HCT116 (cell line): ENCODE measurements at regions not wholly inside any gene's neighbourhood (a gene's known extent, or its start where the extent isn't known, plus 50 kb on each side); places are given as distances from the start of the nearest gene placed in this dataset.

Experiments used
- ATAC-seq: fragments of 200-7000 bp; cut with Tn5 transposase; 2 replicates; pipeline ENCODE4 v1.9.1; 2020; ENCODE audit warnings: mild to moderate bottlenecking, moderate library complexity
- BruUV-seq: library from RNA; stranded (reverse); fragments of 400-500 nt; replicated peaks from 2 replicates; lab custom pipeline; 2021; lab: Mats Ljungman, UMichigan
- CTCF ChIA-PET: fragments of 300-600 bp; sonication (Branson Sonifier 250); formaldehyde crosslinking; loops from one replicate; lab custom pipeline; 2021; ENCODE audit warnings: antibody characterized with exemption; lab: Charles Lee
- POLR2A ChIA-PET: fragments of 300-600, 350-600 bp; sonication (Branson Sonifier 250); formaldehyde crosslinking; loops from one replicate; lab custom pipeline; 2021; ENCODE audit warnings: antibody characterized with exemption; lab: Charles Lee
- RAD21 ChIA-PET, 2 experiments: fragments of 300-600 bp; sonication (Branson Sonifier 250); formaldehyde crosslinking; loops; one replicate each; lab custom pipeline; 2023; ENCODE audit warnings: low total read pairs in 2 of 2; ENCODE audit not compliant: uncharacterized antibody in 2 of 2, unreplicated experiment in 2 of 2, low non-redundant PET in 1 of 2; lab: Charles Lee
- DNase-seq: peaks from one replicate; pipeline ENCODE4 v3.0.0-alpha.2; 2010; ENCODE audit warnings: low read depth, low spot score
- H2AFZ ChIP-seq: fragments of 200-600 bp; shearing (Covaris generic), sonication (generic); 2 replicates; pipeline ENCODE4 v1.6.1; 2017; ENCODE audit warnings: low read depth, mixed run types, mixed read lengths, antibody characterized with exemption, low read length; ENCODE audit not compliant: poor library complexity, severe bottlenecking
- H3K27ac ChIP-seq: 2 replicates; pipeline ENCODE4 v1.5.1; 2012; ENCODE audit warnings: low read depth, low read length
- H3K27me3 ChIP-seq: fragments of 200-600 bp; sonication (generic); 2 replicates; pipeline ENCODE4 v1.6.1; 2016; ENCODE audit warnings: mixed run types, low read length, mixed read lengths; ENCODE audit not compliant: insufficient read depth
- H3K36me3 ChIP-seq, 2 experiments: fragments of 200-500 bp in 1 of 2; fragments of 200-600 bp in 1 of 2; sonication (Bioruptor generic) in 1 of 2; sonication (generic) in 1 of 2; 2 replicates each; pipeline versions ENCODE4 v1.5.1 to v1.6.1; 2014 to 2016; ENCODE audit warnings: low read length in 2 of 2, inconsistent platforms in 1 of 2, mixed read lengths in 1 of 2, mixed run types in 1 of 2; ENCODE audit not compliant: insufficient read depth in 2 of 2, control insufficient read depth in 1 of 2
- H3K4me1 ChIP-seq, 2 experiments: fragments of 200-600 bp in 1 of 2; sonication (generic) in 1 of 2; 2 replicates each; pipeline versions ENCODE4 v1.5.1 to v1.6.1; 2012 to 2017; ENCODE audit warnings: low read length in 2 of 2, inconsistent platforms in 1 of 2, mild to moderate bottlenecking in 1 of 2, mixed read lengths in 1 of 2, mixed run types in 1 of 2, moderate library complexity in 1 of 2; ENCODE audit not compliant: insufficient read depth in 2 of 2, control insufficient read depth in 1 of 2
- H3K4me2 ChIP-seq: fragments of 200-600 bp; sonication (generic); 2 replicates; pipeline ENCODE4 v1.6.1; 2017; ENCODE audit warnings: mixed run types, low read length, mixed read lengths
- H3K4me3 ChIP-seq, 2 experiments: fragments of 200-600 bp in 1 of 2; sonication (generic) in 1 of 2; replicated peaks in 1 of 2; 2 replicates each; pipeline ENCODE4 v1.5.1; 2011 to 2016; ENCODE audit warnings: low read length in 2 of 2, control low read depth in 1 of 2, low read depth in 1 of 2, mild to moderate bottlenecking in 1 of 2, mixed read lengths in 1 of 2, mixed run types in 1 of 2
- H3K79me2 ChIP-seq: fragments of 200-600 bp; sonication (generic); 2 replicates; pipeline ENCODE4 v1.6.1; 2017; ENCODE audit warnings: mild to moderate bottlenecking, mixed run types, low read length, moderate library complexity, mixed read lengths; ENCODE audit not compliant: insufficient read depth
- H3K9ac ChIP-seq: fragments of 200-600 bp; sonication (generic); 2 replicates; pipeline ENCODE4 v1.6.1; 2016; ENCODE audit warnings: low read length, mixed read lengths
- H3K9me2 ChIP-seq: fragments of 200-600 bp; sonication (generic), shearing (Covaris generic); 2 replicates; pipeline ENCODE4 v1.6.1; 2017; ENCODE audit warnings: mixed run types, mild to moderate bottlenecking, moderate library complexity; ENCODE audit not compliant: insufficient read depth
- H3K9me3 ChIP-seq, 2 experiments: fragments of 200-500 bp in 1 of 2; fragments of 200-600 bp in 1 of 2; sonication (Bioruptor generic) in 1 of 2; sonication (generic) in 1 of 2; 2 replicates each; pipeline ENCODE4 v1.6.1; 2014 to 2017; ENCODE audit warnings: low read length in 2 of 2, mixed read lengths in 2 of 2, inconsistent platforms in 1 of 2, low read depth in 1 of 2, mild to moderate bottlenecking in 1 of 2, mixed run types in 1 of 2, moderate library complexity in 1 of 2; ENCODE audit not compliant: control insufficient read depth in 1 of 2, insufficient read depth in 1 of 2
- H4K20me1 ChIP-seq: fragments of 200-600 bp; sonication (generic), shearing (Covaris generic); 2 replicates; pipeline ENCODE4 v1.6.1; 2017; ENCODE audit warnings: mixed run types, mild to moderate bottlenecking, moderate library complexity; ENCODE audit not compliant: insufficient read depth
- CEBPB ChIP-seq: IDR thresholded peaks from 2 replicates; pipeline ENCODE4 v1.6.1; 2012; ENCODE audit warnings: low read depth
- CTCF ChIP-seq, 3 experiments: fragments of 200-600 bp in 1 of 3; sonication (generic) in 1 of 3; IDR thresholded peaks in 2 of 3; conservative IDR thresholded peaks in 1 of 3; 2 replicates each; pipeline ENCODE4 v1.5.1; 2012 to 2017; ENCODE audit warnings: low read depth in 2 of 3, low read length in 2 of 3, antibody characterized with exemption in 1 of 3, borderline replicate concordance in 1 of 3, control low read depth in 1 of 3, mild to moderate bottlenecking in 1 of 3, mixed read lengths in 1 of 3, mixed run types in 1 of 3, moderate library complexity in 1 of 3; ENCODE audit not compliant: insufficient read depth in 1 of 3
- EGR1 ChIP-seq: IDR thresholded peaks from 2 replicates; pipeline ENCODE4 v1.6.1; 2012; ENCODE audit warnings: low read depth
- ELF1 ChIP-seq: IDR thresholded peaks from 2 replicates; pipeline ENCODE4 v1.6.1; 2012; ENCODE audit warnings: low read depth, borderline replicate concordance
- EZH2 ChIP-seq: fragments of 200-600 bp; sonication (generic); IDR thresholded peaks from 2 replicates; pipeline ENCODE4 v1.6.1; 2017; ENCODE audit warnings: antibody characterized with exemption, mixed run types
- EZH2phosphoT487 ChIP-seq: fragments of 200-600 bp; IDR thresholded peaks from 2 replicates; pipeline ENCODE4 v1.6.1; 2018; ENCODE audit warnings: antibody characterized with exemption, borderline replicate concordance
- JUND ChIP-seq: IDR thresholded peaks from 2 replicates; pipeline ENCODE4 v1.6.1; 2012
- MAX ChIP-seq: IDR thresholded peaks from 2 replicates; pipeline ENCODE4 v1.6.1; 2012
- POLR2A ChIP-seq: IDR thresholded peaks from 2 replicates; pipeline ENCODE4 v1.7.0; 2011; ENCODE audit warnings: borderline replicate concordance; ENCODE audit not compliant: insufficient read depth, insufficient read length; ENCODE audit errors: extremely low read depth
- SRF ChIP-seq: IDR thresholded peaks from 2 replicates; pipeline ENCODE4 v1.6.1; 2012; ENCODE audit warnings: low read depth
- ZFX ChIP-seq: fragments of 450-650 bp; IDR thresholded peaks from 2 replicates; pipeline ENCODE4 v1.6.1; 2017
- intact Hi-C: fragments of 100-400 bp; cut with micrococcal nuclease; formaldehyde crosslinking; loops from 2 replicates; pipeline ENCODE4 v1.10.0; 2022

DNA sequence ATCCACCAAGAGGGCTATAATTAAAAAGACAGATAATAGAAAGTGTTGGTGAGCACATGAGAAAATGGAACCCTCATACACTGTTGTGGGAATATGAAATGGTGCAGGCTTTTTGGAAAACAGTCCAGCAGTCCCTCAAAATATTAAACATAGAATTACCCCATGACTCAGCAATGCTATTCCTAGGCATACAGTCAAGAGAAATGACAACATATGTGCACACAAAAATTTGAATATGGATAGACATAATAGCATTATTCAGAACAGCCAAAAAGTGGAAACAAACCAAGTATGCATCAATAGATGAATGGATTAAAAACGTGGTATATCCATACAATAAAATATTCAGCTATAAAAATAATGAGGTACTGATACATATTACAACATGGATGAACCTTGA, 64.5 kb upstream of the GDF10 start:
- H2AFZ ChIP-seq = no peak overlapping the region
- no peaks in the 10 kb centered on the region for H4K20me1 ChIP-seq
- TF ChIP-seq EZH2 = no peak
- TF ChIP-seq POLR2A = no peak
- no peak for TF ChIP-seq JUND
- TF ChIP-seq ZFX = no peak
- no peak for TF ChIP-seq EZH2phosphoT487
- no peak for TF ChIP-seq SRF
- TF ChIP-seq EGR1 = no peak
- TF ChIP-seq CTCF (IDR thresholded peaks at IDR 0.05 in 2 of 3, conservative IDR thresholded peaks at IDR 0.05 in 1 of 3; ENCODE audit: borderline replicate concordance in 1 of 3, insufficient read depth in 1 of 3, low read depth in 2 of 3, low read length in 2 of 3) = no peak
- TF ChIP-seq CEBPB = no peak
- TF ChIP-seq MAX = no peak
- TF ChIP-seq ELF1 = no peak
- intact Hi-C loops = no loop called here
- no peak overlapping the region for H3K27ac ChIP-seq
- no peaks in the 10 kb centered on the region for H3K9me3 ChIP-seq
- BruUV-seq = no TSS peak
- no peak overlapping the region for H3K9ac ChIP-seq
- no peak for ATAC-seq
- no peaks in the 10 kb centered on the region for H3K36me3 ChIP-seq
- H3K9me2 ChIP-seq = no peaks in the 10 kb centered on the region
- H3K4me3 ChIP-seq = no peak overlapping the region
- no peaks in the 10 kb centered on the region for H3K79me2 ChIP-seq
- ChIA-PET RAD21 (no interaction called here), POLR2A (no interaction called here), CTCF (no interaction called here)
- DNase-seq = no peak
- no peaks in the 10 kb centered on the region for H3K4me1 ChIP-seq
- no peaks in the 10 kb centered on the region for H3K27me3 ChIP-seq
- H3K4me2 ChIP-seq = no peak overlapping the region
